Left ventricle myocardium superior (tissue), 1 donor: ENCODE measurements at regions not wholly inside any gene's neighbourhood (a gene's known extent, or its start where the extent isn't known, plus 50 kb on each side); places are given as distances from the start of the nearest gene placed in this dataset.

ENCODE experiments used
- ATAC-seq: fragments of 200-7000 bp; cut with Tn5 transposase; one replicate; pipeline ENCODE4 v1.9.1; 2020; ENCODE audit warnings: mild to moderate bottlenecking, moderate library complexity
- DNase-seq: peaks from one replicate; pipeline ENCODE4 v3.0.0-alpha.2; 2020
- intact Hi-C: fragments of 100-400 bp; cut with micrococcal nuclease; formaldehyde crosslinking; loops from one replicate; pipeline ENCODE4 v1.11.0; 2022
- donor health status: DM: no; HTN: yes; CAD: no; lungs with severe emphysema.

DNA sequence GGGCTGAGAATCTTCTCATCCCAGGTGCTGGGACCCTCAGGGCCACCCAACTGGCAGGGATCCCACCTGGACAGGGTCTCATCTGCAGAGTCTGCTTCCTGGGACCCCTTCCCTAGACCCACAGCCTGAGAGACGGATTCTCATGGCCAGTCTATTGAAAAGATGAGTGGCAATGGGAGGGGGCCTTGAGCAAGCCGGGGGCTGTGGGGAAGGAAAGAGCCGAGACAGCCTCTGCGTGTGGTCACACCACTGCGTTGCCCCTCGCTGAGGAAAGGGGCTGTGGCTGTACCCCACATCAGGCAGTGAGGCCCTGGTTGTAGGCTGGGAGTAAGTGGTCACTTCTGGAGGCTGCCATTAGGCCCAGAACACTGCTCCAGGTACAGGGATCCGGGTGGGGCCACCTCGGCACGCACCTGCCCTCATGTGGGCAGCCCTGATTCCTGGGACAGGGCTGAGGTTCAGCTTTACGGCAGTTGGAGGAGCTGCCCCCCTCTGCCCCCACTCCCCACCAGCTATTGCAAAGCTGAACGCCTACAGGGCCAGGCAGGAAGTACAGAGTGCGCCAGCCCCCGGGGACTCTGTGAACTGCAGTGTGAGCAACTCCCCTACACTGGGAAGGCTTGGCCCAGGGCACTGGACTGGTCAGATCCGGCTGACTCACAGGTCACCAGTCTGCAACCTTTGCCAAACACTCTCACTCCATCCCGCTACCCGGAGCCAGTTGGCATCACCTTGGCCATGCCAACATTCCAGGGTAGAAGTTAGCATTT is 106.9 kb downstream of the RIPK4 start:
- DNase-seq, result no peak
- no peak for ATAC-seq
- intact Hi-C loops, result no loop called here

DNA sequence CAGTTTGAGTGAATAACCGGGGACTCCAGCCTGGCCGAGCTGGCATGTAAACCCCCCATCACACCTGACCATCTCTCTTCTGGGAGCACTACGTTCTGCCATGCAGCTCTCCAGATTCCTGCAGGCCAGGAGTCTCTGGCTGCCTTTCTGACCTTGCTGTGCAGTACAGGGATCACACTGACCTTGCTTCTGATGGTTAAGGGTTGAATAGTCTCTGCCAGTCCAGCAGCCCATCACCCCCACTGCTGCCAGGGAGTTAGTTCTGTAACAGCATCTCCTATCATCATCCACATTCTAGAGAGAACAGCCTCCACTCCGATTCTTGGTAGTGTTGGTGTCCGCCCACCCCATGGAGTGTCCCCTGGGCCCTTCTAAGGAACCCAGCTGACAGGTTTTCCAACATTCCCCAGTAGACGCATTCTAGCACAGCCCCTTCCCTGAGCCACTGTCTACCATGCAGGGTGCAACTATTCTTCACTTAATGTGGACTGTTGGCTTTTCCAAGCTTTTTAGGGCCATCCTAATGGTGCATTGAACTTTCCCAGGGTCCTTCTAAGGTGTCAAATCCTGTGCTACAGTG is 109.8 kb downstream of the RIPK4 start:
- no peak for DNase-seq
- ATAC-seq, result no peak
- intact Hi-C loops, result no loop called here

DNA sequence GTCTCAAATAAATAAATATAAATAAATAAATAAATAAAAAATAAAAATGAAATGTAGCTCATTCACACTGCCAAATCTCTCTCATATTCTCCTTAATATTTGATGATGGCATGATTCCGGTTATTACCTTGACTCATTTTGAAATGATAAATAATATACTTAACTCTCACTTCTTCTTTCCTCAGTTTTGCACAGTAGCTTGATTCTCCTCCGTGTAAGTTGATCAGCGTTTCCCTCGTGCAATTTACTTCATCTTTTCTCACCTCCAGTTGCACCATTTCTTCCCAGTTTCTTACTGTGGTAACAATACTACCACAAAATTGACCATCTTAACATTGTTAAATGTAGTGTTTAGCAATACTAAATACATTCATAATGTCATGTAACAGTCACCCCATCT is 111.6 kb downstream of the RIPK4 start:
- intact Hi-C loops, result no loop called here

DNA sequence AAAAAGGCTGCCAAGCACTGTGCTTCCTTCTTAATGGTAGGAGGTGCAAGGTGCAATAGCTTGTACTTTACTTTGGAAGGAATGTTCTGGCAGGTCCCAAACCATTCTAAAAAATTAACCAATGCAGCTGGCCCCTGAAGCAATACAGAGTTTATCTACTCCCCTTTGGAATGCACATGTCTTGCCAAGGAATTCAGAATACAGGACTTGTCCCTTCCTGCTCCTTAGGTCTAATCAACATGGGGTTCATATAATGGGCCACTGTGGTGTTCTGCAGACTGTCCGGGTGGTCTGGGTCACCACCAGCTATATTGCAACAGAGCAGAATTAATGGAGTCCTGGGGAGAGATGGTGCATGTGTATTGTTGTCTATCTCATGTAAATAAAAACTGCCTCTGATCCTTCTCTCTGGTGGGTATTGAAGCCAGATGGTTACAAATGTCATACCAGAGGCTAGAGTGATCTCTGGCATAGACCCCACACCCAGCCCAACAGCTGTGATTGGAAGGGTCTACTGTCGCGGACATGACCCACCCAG is 112.8 kb downstream of the RIPK4 start:
- ATAC-seq (peak; percentile 91), DNase-seq (no peak)
- intact Hi-C loops, result no loop called here

More for the DNA sequence above, 111.6 kb downstream of the RIPK4 start:
- DNase-seq, result no peak
- ATAC-seq, result no peak

DNA sequence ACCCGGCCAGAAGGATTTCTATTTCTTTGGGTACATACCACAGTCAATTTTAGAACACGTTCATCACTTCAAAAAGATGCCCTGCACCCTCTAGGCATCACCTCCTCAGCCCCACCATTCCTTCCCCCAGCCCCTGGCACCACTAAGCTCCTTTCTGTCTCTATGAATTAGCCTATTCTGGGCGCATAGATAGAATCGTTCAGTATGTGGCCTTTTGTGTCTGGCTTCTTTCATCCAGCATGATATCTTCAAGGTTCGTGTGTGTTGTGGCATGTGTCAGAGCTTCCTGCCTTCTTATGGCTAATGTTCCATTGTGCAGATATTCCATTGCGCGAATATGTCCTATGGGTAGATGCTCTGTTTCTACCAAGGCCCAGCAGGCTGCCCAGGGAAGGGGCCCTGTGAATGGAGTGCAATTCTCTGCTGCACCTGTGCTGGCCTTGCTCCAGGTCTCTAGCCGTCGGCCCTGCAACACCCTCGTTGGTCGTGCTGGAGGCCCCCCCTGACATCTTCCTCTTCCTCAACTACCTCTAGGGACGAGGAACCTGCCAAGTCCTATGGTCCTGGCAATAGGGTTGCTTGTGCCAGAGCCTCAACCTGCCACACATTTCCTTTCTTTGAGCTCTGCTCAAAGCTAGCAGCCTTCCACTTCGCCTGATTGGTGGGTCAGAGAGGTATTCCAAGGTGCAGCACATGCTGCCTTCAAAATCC is 113.5 kb downstream of the RIPK4 start:
- ATAC-seq, result no peak
- DNase-seq, result no peak
- intact Hi-C loops, result no loop called here

DNA sequence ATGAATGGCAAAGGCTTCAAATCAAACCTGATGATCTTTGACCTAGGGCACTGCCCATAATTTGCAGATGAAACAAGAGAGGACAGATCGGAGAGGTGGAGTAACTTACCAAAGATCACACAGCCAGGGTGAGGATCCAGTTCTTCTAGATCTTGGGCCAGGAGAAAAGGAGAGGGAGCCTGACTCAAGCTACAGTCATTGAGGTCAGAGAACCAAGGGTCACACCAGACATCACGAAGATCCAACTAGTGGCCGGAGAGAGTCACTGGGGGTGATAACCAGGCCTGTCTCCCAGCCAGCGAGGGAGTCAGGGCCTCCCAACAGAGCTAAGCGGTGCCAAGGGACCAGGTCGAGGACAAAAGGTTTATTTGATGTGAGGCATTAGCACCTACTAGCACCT is 115.0 kb downstream of the RIPK4 start:
- ATAC-seq, result no peak
- intact Hi-C loops, result no loop called here
- DNase-seq, result no peak

DNA sequence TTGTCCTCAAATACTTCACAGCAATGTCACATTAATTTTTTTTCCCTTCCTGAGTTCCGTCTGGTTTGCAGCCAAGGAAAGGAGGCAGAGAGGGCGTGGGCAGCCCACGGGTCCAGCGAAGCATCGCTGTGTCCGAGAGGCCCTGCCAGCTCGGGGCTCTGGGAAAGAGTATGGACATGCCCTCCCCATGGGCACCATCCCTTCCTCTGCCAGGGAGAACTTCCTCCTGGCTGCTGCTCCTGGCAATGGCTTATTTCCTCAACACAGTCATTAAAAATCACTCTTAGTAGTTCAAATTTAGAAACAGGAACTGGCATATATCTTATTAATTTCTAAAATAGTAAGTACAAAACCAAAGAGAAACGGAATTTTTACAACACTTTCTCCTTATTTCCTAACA is 115.4 kb downstream of the RIPK4 start:
- intact Hi-C loops, result no loop called here

DNA sequence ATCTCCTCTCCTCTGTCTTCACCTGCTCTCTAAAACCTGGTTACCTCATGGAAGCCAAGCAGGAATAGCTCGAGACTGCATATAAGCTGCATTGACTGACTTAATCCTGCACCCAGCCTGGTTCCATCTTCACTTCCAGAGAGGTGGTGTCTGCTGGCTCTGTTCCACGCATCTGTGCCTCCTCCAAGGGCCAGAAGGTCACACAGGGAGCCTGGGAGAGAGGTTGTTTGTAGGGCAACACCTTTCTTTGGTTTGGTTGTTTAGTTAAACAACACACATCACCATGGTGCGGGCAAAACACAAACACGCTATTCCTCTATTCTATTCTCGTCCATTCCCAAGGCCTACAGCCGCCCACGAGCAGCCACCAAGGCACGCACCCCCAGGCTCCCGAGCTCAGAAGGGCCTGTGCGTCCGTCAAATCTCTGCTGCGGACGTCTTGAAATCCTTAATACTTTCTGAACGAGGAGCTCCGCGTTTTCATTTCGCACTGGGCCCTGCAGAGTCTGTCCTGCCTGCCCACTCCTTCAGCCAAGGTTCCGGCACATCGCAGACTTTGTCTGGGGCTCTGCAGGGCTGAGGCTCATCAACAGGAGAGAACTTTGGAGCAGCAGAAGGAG is 116.2 kb downstream of the RIPK4 start:
- ATAC-seq (no peak), DNase-seq (no peak)
- intact Hi-C loops, result no loop called here

More for the DNA sequence above, 115.4 kb downstream of the RIPK4 start:
- no peak for ATAC-seq
- DNase-seq, result no peak

DNA sequence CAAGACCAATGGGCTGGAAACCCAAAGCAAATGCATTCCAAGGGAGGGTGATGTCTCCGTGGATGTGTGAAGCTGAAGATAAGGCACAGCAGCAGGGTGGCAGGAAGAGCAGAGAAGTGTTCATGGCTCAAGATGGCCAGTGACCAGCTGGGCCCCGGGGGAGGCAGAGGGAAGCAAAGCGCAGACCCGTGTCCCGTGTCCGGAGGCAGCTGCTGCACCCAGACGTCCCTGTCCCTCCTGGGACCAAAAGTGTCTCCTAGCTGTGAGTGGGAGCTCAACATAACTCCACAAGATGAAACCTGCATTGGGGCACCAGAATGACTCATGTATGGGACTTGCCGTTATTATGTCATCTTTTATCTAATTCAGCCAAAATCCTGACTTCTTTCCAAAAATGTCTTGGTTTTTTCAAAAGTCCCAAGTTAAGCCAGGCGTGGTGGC is 118.2 kb downstream of the RIPK4 start:
- DNase-seq (no peak), ATAC-seq (peak; percentile 77)
- intact Hi-C loops, result no loop called here

DNA sequence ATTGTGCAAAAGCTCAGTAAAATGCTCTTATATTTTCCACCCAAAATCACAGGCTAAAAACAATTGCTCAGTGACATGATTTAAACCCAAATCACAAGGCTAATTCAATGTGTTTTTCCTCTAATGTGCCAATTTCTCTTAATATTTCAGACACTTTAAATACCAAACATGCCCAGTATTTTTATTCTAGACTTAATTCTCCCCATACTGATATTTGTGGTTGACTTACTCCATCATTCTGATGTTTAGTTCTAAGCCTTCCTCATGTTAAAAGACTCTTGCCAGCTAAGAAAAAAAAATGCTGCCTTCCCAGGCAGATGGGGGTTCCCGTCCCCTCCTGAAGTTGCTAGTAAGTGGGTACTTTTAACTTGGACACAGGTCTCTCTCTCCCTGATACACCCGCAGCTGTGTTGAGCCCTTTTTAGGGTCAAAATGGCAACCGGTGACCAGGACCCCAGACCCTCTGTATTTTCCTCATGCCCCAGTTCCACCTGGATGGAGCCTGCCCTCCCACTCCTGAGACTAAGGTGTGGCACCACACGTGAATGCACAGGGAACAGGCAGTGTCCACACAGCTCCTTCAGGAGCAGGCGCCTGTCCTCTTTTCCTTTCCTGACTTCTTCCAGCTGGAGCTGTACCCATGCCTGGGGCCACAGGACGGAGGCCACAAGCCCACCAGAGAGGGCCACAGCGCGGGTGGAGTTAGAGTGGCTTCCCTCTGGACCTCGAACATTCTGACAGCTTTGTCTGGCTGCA is 118.9 kb downstream of the RIPK4 start:
- intact Hi-C loops, result no loop called here
- DNase-seq (no peak), ATAC-seq (no peak)

DNA sequence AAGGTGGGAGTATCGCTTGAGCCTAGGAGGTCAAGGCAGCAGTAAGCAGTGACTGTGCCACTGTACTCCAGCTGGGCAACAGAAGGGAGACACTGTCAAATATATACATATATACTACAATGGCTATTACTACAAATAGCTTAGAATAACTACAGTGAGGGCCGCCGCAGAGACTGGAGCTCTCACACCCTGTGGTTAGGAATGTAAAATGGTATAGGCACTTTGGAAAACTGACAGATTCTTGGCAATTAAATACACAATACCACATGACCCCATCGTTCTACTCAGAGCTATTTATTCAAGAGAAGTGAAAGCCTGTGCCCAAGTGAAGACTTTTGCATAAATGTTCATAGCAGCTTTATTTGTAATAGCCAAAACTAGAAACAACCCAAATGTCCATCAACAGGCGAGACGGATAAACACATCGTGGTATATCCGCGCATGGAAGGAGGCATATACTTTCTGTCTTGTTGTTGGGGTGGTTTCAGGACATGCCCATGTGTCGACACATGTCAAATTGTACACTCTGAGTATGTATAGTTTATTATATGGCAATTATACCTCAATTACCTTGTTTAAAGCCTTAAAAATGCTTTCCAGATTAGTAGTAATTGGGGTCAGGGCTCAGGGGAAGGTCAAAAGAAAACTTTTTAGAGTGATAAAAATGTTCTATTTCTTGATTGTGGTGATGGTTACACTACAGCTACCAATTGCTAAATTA is 123.4 kb downstream of the RIPK4 start:
- intact Hi-C loops, result no loop called here
- ATAC-seq (peak; percentile 38), DNase-seq (no peak)

DNA sequence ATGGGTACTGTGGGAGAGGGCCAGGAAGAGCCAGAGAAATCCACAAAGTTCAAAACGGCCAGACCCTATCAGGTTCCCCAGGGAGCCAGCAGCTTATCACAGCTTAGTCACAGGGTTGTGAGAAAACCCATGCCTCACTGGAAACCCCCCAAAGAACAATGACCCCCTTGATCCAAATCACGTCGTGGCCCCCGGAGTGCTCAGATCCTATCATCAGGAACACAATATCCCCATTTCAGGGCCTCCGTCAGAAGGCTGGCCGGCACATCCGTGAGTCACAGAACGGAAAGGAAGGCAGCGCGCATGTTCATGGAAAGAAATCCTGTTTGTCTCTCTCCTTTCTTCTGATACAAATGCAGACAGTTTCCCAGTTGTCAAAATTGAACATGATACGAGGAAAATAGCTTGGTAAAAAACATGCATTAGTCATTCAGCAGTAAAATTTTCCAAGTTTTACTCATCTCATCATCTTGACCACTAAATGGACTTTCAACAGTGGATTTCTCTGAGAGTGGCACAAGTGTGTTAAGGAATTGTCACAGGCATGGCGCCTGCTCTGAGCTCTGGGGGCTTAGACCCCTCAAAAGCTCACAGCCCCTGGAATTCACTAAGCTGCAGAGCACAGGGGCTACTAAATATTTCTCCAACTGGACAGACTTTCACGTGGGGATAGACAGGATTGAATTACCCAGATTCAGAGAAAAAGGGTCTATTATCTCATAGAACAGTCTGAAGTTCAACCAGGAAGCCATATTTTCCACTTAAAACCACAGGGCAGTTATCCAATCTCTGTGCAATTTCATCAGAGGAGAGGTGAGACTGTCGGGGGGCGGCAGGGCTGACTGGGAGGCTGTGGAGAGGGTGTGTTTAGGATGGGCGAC is 124.8 kb downstream of the RIPK4 start:
- intact Hi-C loops, result no loop called here
- DNase-seq (peak; percentile 82), ATAC-seq (peak; percentile 86)

DNA sequence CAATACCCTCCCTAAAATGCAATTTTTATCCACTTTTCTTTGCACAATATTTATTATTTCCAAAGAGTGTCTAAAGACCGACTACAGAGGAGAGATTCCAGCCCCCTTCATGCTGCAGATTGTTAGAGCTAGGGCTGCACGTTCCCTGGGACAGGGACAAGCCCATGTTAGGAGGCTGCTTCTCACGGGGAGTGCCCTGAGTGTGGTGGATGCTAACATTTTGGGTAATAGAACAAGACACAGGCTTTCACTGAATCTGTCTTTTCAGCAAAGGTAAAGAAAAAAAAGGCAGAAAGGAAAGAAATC is 125.4 kb downstream of the RIPK4 start:
- DNase-seq (no peak), ATAC-seq (peak; percentile 19)
- intact Hi-C loops, result no loop called here

DNA sequence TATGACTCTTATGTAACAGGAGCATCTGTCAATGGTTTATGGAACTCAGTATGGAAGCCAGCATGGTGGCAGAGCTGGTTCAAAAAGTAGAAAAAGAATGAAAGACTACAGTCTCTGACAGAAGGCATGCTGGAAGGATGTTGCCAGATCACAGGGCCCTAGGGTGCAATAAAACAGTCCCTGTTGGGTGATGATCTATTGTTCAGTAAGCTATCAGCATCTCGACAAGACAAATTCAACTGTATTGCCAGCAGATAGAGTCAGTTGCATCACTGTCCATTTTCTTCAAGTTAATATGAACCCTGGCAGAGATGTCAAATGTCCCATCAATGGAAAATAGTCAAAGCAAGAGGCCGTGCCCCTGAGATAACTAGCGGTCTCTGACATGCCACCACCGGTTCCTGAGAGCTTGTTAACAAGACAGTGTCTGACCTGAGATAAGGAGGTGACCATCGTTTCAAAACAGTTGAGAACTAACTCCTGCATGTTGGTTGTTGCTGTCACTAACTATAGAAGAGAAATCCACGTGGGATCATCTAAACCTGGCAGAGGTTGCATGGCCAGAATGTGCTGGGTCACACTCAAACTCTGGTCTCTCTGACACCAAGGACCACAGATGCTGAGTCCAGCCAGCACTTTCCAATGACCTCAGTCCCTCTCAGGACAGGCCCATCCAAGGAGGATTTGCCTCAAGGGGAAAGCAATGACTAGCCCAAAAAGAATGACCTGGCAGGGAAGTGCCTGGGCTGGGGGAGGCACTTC is 125.9 kb downstream of the RIPK4 start:
- ATAC-seq (peak; percentile 70), DNase-seq (no peak)
- intact Hi-C loops, result no loop called here

DNA sequence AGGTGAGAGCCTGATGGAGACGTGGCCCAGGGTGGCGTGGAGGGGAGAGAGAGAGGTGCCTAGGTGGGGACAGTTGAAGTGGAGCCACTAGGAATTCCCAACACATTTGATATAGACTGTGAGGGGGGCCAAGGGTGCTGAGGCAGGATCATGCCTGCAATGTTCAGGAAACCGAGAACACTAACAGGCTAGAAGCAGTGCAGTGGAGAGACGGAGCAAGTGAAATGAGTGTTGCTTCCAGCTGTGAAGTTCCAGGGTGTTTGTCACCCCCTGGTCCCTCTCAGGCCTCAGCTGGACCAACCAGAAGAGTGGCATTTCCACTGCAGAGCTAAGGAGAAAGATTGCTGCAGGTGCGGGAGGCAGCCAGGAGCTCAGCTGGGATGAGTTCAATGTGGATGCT is 127.1 kb downstream of the RIPK4 start:
- intact Hi-C loops, result no loop called here
- DNase-seq (no peak), ATAC-seq (no peak)

DNA sequence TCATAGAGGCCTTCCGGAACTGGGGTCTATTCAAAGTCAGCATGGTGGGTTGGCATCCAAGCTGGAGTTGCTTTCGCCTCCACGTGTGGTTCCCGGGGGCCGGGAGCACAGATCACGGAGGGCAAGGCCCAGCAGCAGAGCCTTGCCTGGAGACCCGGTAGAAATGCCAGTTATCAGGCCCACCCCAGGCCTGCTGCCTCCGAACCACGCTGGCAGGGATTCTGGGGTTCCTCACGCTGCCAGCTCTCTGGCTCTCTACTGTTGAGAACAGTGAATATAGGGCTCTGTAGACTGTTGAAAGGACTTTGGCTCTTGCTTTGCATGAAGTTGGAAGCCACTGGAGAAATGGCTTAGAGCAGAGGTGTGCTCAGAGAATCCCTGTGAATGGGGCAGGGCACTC is 127.5 kb downstream of the RIPK4 start:
- intact Hi-C loops, result no loop called here
- ATAC-seq (no peak), DNase-seq (no peak)

DNA sequence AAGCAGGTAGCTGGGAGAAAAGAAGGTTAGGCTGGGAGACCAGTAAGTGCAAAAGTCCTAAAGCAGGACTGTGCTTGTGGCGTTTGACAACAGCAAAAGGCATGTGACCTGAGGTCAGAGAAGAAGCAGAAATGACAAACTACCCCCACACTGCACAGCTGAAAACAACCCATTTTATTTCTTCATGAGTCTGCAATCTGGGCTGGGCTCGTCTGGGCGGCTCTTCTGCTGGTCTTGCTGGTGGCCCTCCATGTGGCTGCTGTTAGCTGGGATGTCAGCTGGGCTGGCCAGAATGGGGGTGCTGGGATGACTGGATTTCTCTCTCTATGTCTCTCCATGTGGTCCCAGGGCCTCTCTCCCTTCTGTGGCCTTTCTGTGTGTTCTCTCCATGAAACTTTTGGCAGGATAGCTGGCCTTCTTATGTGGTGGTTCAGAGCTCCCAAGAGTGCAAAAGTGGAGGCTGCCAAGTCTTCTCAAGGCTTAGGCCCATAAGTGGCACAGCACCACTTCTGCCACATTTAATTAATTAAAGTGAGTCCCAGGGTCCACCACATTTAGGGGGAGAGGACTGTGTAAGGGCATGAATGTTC is 128.6 kb downstream of the RIPK4 start:
- ATAC-seq (no peak), DNase-seq (no peak)
- intact Hi-C loops, result no loop called here
